HEK293 (cell line): ENCODE measurements at regions not wholly inside any gene's neighbourhood (a gene's known extent, or its start where the extent isn't known, plus 50 kb on each side); places are given as distances from the start of the nearest gene placed in this dataset.

Experiments
- SETDB1 ChIP-seq: IDR thresholded peaks from one replicate; pipeline ENCODE4 v1.6.1; 2017; ENCODE audit warnings: mild to moderate bottlenecking, low read length, moderate library complexity, mixed read lengths; ENCODE audit not compliant: insufficient read length
- ZBTB20 ChIP-seq: fragments of 450-650 bp; formaldehyde crosslinking; IDR thresholded peaks from 2 replicates; pipeline ENCODE4 v1.5.1; 2016; ENCODE audit warnings: missing biosample characterization, missing genetic modification characterization
- ZNF610 ChIP-seq: fragments of 450-650 bp; formaldehyde crosslinking; IDR thresholded peaks from 2 replicates; pipeline ENCODE4 v1.5.1; 2016; ENCODE audit warnings: missing biosample characterization, missing genetic modification characterization, borderline replicate concordance
- TF ChIP-seq, protein P1 (sequence below): fragments of 450-650 bp; formaldehyde crosslinking; IDR thresholded peaks from 2 replicates; pipeline ENCODE4 v1.5.1; 2016; ENCODE audit warnings: missing biosample characterization, missing genetic modification characterization
- TF ChIP-seq, protein P2 (sequence below): fragments of 450-650 bp; formaldehyde crosslinking; IDR thresholded peaks from 2 replicates; pipeline ENCODE4 v1.5.1; 2016; ENCODE audit warnings: missing biosample characterization, missing genetic modification characterization

DNA sequence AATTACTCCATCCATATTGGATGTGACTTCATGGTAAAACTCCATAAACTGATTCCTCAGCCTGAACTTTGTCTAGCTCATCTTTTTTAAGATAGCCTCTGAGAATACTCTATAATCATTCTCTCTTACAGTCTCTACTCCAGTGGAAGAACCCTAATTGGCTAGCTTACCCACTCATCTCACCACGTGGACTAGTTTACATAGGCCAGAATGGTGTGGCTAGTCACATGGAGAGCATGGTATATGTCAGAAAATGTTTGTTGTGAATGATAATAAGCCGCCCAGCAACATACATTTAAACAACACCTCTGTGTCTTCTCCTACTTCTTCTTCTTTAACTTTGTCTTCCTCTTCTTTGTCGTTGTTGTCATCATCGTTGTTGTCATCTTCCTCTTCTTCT, 389.2 kb upstream of the LRRC3B start:
- no peak for TF ChIP-seq ZBTB20 (tag by site-specific recombination)
- TF ChIP-seq, protein P1, sequence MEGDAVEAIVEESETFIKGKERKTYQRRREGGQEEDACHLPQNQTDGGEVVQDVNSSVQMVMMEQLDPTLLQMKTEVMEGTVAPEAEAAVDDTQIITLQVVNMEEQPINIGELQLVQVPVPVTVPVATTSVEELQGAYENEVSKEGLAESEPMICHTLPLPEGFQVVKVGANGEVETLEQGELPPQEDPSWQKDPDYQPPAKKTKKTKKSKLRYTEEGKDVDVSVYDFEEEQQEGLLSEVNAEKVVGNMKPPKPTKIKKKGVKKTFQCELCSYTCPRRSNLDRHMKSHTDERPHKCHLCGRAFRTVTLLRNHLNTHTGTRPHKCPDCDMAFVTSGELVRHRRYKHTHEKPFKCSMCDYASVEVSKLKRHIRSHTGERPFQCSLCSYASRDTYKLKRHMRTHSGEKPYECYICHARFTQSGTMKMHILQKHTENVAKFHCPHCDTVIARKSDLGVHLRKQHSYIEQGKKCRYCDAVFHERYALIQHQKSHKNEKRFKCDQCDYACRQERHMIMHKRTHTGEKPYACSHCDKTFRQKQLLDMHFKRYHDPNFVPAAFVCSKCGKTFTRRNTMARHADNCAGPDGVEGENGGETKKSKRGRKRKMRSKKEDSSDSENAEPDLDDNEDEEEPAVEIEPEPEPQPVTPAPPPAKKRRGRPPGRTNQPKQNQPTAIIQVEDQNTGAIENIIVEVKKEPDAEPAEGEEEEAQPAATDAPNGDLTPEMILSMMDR (tag by site-specific recombination): no peak
- no peak for TF ChIP-seq SETDB1
- no peak for TF ChIP-seq ZNF610 (tag by site-specific recombination)
- TF ChIP-seq, protein P2, sequence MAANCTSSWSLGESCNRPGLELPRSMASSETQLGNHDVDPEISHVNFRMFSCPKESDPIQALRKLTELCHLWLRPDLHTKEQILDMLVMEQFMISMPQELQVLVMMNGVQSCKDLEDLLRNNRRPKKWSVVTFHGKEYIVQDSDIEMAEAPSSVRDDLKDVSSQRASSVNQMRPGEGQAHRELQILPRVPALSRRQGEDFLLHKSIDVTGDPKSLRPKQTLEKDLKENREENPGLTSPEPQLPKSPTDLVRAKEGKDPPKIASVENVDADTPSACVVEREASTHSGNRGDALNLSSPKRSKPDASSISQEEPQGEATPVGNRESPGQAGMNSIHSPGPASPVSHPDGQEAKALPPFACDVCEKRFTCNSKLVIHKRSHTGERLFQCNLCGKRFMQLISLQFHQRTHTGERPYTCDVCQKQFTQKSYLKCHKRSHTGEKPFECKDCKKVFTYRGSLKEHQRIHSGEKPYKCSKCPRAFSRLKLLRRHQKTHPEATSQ (tag by site-specific recombination): no peak
